ENCODE measurements at regions not wholly inside any gene's neighbourhood (a gene's known extent, or its start where the extent isn't known, plus 50 kb on each side); places are given as distances from the start of the nearest gene placed in this dataset.

GRCh38 chr10:125392154-125392553, 231.8 kb upstream of the CTBP2 start:
- Mint-ChIP-seq H3K4me3 (no peak overlapping the region), H3K9me3 (peaks cover 2 to 9% of the 10 kb centered on the region in 2 donors), H3K36me3 (peaks cover 15% of the 10 kb centered on the region), H3K27me3 (ENCODE audit: low read depth in 2 of 2) (peaks cover 23 to 48% of the 10 kb centered on the region in 2 donors), H3K27ac (no peak overlapping the region), H3K4me1 (no peaks in the 10 kb centered on the region)
- DNase-seq (no peak), ATAC-seq (no peak)
- no peaks in the 10 kb centered on the region for H3K36me3 ChIP-seq (ENCODE audit: control insufficient read depth, insufficient read depth, low read length)
- H3K9me3 ChIP-seq (ENCODE audit: control insufficient read depth, insufficient read depth, low read length), result peaks cover 6% of the 10 kb centered on the region
- intact Hi-C loops (cut with micrococcal nuclease), result no loop called here
- no peak for TF ChIP-seq CTCF (IDR thresholded peaks at IDR 0.05)
- H3K4me1 ChIP-seq (ENCODE audit: control insufficient read depth, insufficient read depth, low read length), result no peaks in the 10 kb centered on the region
- no peak overlapping the region for H3K4me3 ChIP-seq (ENCODE audit: low read length)
- H3K27ac ChIP-seq (ENCODE audit: low read length), result no peak overlapping the region
- peaks cover 3% of the 10 kb centered on the region for H3K27me3 ChIP-seq (ENCODE audit: control insufficient read depth, insufficient read depth, low read length)
- whole genome bisulfite sequencing (ENCODE audit: insufficient coverage), result 100% methylated on average over 1 of the region's 3 CpGs

DNA sequence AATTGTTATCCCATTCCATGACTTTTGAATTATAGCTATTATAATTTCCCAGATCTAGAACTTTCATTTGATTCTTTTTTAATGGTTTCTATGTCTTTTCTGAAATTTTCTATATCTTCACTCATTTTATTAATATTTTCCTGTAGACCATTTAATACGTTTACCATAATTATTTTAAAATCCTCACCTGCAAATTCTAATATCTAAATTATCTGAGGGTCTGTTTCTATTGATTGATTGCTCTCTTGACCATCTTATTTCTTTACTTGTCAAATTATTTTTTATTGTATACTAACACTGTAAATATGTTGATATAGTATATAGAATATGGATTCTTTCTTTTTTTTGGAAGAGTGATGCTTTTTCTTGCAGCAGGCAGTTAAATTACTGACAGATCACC, 229.3 kb upstream of the CTBP2 start:
- Mint-ChIP-seq H3K9me3 (peaks cover 2 to 9% of the 10 kb centered on the region in 2 donors), H3K27ac (no peak overlapping the region), H3K4me1 (no peaks in the 10 kb centered on the region), H3K36me3 (peaks cover 15% of the 10 kb centered on the region), H3K27me3 (ENCODE audit: low read depth in 2 of 2) (peaks cover 24 to 42% of the 10 kb centered on the region in 2 donors), H3K4me3 (no peak overlapping the region)
- intact Hi-C loops (cut with micrococcal nuclease), result no loop called here
- Histone ChIP-seq H3K9me3 (ENCODE audit: control insufficient read depth, insufficient read depth, low read length) (peaks cover 6% of the 10 kb centered on the region), H3K27me3 (ENCODE audit: control insufficient read depth, insufficient read depth, low read length) (peaks cover 3% of the 10 kb centered on the region), H3K27ac (ENCODE audit: low read length) (no peak overlapping the region), H3K36me3 (ENCODE audit: control insufficient read depth, insufficient read depth, low read length) (no peaks in the 10 kb centered on the region), H3K4me3 (ENCODE audit: low read length) (no peak overlapping the region), H3K4me1 (ENCODE audit: control insufficient read depth, insufficient read depth, low read length) (no peaks in the 10 kb centered on the region)
- DNase-seq (no peak), ATAC-seq (no peak)
- no peak for TF ChIP-seq CTCF (IDR thresholded peaks at IDR 0.05)
- WGBS (ENCODE audit: insufficient coverage), result no CpG with 5 or more reads among the region's 1 CpG

- Mint-ChIP-seq H3K27me3 (ENCODE audit: low read depth in 2 of 2) (peaks cover 34 to 54% of the 10 kb centered on the region in 2 donors), H3K27ac (no peak overlapping the region), H3K9me3 (peaks cover 0 to 2% of the 10 kb centered on the region in 2 donors), H3K4me1 (no peaks in the 10 kb centered on the region), H3K4me3 (no peak overlapping the region), H3K36me3 (no peaks in the 10 kb centered on the region)
- Histone ChIP-seq H3K4me3 (ENCODE audit: low read length) (no peak overlapping the region), H3K4me1 (ENCODE audit: control insufficient read depth, insufficient read depth, low read length) (no peaks in the 10 kb centered on the region), H3K27ac (ENCODE audit: low read length) (no peak overlapping the region), H3K9me3 (ENCODE audit: control insufficient read depth, insufficient read depth, low read length) (no peaks in the 10 kb centered on the region), H3K36me3 (ENCODE audit: control insufficient read depth, insufficient read depth, low read length) (no peaks in the 10 kb centered on the region), H3K27me3 (ENCODE audit: control insufficient read depth, insufficient read depth, low read length) (no peaks in the 10 kb centered on the region)
- ATAC-seq, result no peak
- 60% methylated on average over 3 of the region's 4 CpGs for WGBS (ENCODE audit: insufficient coverage)
- TF ChIP-seq CTCF (IDR thresholded peaks at IDR 0.05), result no peak
- intact Hi-C loops (cut with micrococcal nuclease), result no loop called here
- DNase-seq, result no peak
Observed at GRCh38 chr10:125379592-125379991, 219.2 kb upstream of the CTBP2 start.

DNA sequence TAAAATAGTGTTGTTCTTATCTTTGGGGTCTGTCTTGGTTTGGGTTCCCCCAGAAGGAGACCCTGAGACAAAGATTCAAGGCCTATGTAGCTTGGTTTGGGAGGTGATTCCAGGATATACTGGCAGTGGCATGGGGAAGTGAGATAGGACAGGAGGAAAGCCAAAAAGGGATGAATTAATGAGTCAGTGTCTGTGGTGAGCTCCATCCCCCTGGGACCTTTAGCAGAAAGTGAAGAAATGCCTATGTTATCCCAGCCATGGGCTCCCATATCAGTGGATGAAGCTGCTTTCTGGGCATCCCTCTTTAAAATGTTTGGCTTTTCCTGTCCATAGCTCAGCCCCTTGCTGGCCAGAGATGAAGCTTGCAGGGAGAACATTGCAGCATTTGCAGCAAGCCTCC, 217.0 kb upstream of the CTBP2 start:
- no peaks in the 10 kb centered on the region for H3K4me1 ChIP-seq (ENCODE audit: control insufficient read depth, insufficient read depth, low read length)
- no peak overlapping the region for H3K4me3 ChIP-seq (ENCODE audit: low read length)
- H3K36me3 Mint-ChIP-seq, result no peaks in the 10 kb centered on the region
- peaks cover 28 to 50% of the 10 kb centered on the region in 2 donors for H3K27me3 Mint-ChIP-seq (ENCODE audit: low read depth in 2 of 2)
- no peak overlapping the region for H3K27ac Mint-ChIP-seq
- no peaks in the 10 kb centered on the region for H3K9me3 ChIP-seq (ENCODE audit: control insufficient read depth, insufficient read depth, low read length)
- no peaks in the 10 kb centered on the region for H3K27me3 ChIP-seq (ENCODE audit: control insufficient read depth, insufficient read depth, low read length)
- ATAC-seq (no peak), DNase-seq (no peak)
- no peak overlapping the region for H3K27ac ChIP-seq (ENCODE audit: low read length)
- intact Hi-C loops (cut with micrococcal nuclease), result no loop called here
- H3K9me3 Mint-ChIP-seq, result peaks cover 0 to 2% of the 10 kb centered on the region in 2 donors
- no peak overlapping the region for H3K4me3 Mint-ChIP-seq
- no peaks in the 10 kb centered on the region for H3K36me3 ChIP-seq (ENCODE audit: control insufficient read depth, insufficient read depth, low read length)
- TF ChIP-seq CTCF (IDR thresholded peaks at IDR 0.05), result no peak
- H3K4me1 Mint-ChIP-seq, result no peaks in the 10 kb centered on the region
